Stimulated activated naive CD8-positive, alpha-beta T cell treated with anti-CD3 and anti-CD28 coated beads, Interleukin-15, amount 100 ng/mL, for 72 hours (primary cell): ENCODE measurements at regions not wholly inside any gene's neighbourhood (a gene's known extent, or its start where the extent isn't known, plus 50 kb on each side); places are given as distances from the start of the nearest gene placed in this dataset.

Experiments
- ATAC-seq: fragments of 150-1000 bp; cut with Tn5 transposase; 2 replicates; pipeline ENCODE4 v1.10.0; 2021; ENCODE audit warnings: mild to moderate bottlenecking, moderate library complexity
- DNase-seq, 2 donors: peaks; one replicate each; pipeline ENCODE4 v3.0.0; 2021 to 2022
- H3K27ac Mint-ChIP-seq, 2 donors: one replicate each; pipeline ENCODE4 v1.8.0; 2022; ENCODE audit warnings: mild to moderate bottlenecking in 2 of 2, mixed read lengths in 2 of 2, moderate library complexity in 2 of 2
- H3K27me3 Mint-ChIP-seq: one replicate; pipeline ENCODE4 v1.8.0; 2022; ENCODE audit warnings: mixed read lengths
- H3K4me1 Mint-ChIP-seq: one replicate; pipeline ENCODE4 v1.8.0; 2022; ENCODE audit warnings: mild to moderate bottlenecking, mixed read lengths
- H3K4me3 Mint-ChIP-seq, 2 donors: one replicate each; pipeline ENCODE4 v1.8.0; 2022; ENCODE audit warnings: mild to moderate bottlenecking in 2 of 2, mixed read lengths in 2 of 2, moderate library complexity in 1 of 2
- H3K9me3 Mint-ChIP-seq, 2 donors: one replicate each; pipeline ENCODE4 v1.8.0; 2022; ENCODE audit warnings: mixed read lengths in 2 of 2

- no peak for DNase-seq
- Mint-ChIP-seq H3K27me3 (peaks cover 9% of the 10 kb centered on the region), H3K4me3 (no peak overlapping the region), H3K9me3 (peaks cover 6 to 8% of the 10 kb centered on the region in 2 donors), H3K27ac (no peak overlapping the region), H3K4me1 (no peaks in the 10 kb centered on the region)
- ATAC-seq: no peak
Measured at GRCh38 chr2:149745396-149746230, 158.0 kb upstream of the MMADHC start.

DNA sequence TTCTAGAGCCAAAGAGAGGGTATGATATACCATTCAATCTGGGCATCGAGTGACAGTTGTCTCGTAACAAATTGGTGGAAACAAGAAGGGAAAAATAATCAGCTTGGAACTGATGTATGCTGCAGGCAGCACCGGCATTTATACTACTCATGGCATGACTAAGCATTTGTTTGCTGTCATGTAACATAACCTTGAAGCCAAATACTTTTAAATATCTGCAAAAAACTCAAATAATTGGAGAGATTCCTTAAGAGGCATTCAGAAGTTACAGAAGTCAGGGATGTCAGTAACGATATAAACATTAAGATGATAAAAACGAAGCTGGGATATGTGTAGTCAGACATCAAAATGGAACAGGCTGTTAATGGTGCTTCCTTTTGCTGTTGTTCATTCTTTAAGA lies 157.3 kb upstream of the MMADHC start:
- Mint-ChIP-seq H3K27ac (no peak overlapping the region), H3K9me3 (peaks cover 6 to 8% of the 10 kb centered on the region in 2 donors), H3K4me3 (no peak overlapping the region), H3K4me1 (no peaks in the 10 kb centered on the region), H3K27me3 (peaks cover 9% of the 10 kb centered on the region)
- no peak for DNase-seq
- ATAC-seq: no peak

- H3K27ac Mint-ChIP-seq: no peak overlapping the region
- ATAC-seq (no peak), DNase-seq (no peak)
- H3K27me3 Mint-ChIP-seq: peaks cover 14% of the 10 kb centered on the region
- no peaks in the 10 kb centered on the region for H3K4me1 Mint-ChIP-seq
- H3K4me3 Mint-ChIP-seq: no peak overlapping the region
- peaks cover 6 to 8% of the 10 kb centered on the region in 2 donors for H3K9me3 Mint-ChIP-seq
Measured at GRCh38 chr2:149743842-149744448, 156.4 kb upstream of the MMADHC start.

- H3K27ac Mint-ChIP-seq: no peak overlapping the region
- H3K27me3 Mint-ChIP-seq: peaks cover 18% of the 10 kb centered on the region
- ATAC-seq (no peak), DNase-seq (no peak)
- no peaks in the 10 kb centered on the region for H3K9me3 Mint-ChIP-seq
- H3K4me3 Mint-ChIP-seq: no peak overlapping the region
- H3K4me1 Mint-ChIP-seq: no peaks in the 10 kb centered on the region
Measured at GRCh38 chr2:149741646-149742045, 154.1 kb upstream of the MMADHC start.

- Mint-ChIP-seq H3K9me3 (no peaks in the 10 kb centered on the region), H3K4me1 (no peaks in the 10 kb centered on the region), H3K27ac (no peak overlapping the region), H3K27me3 (peaks cover 18% of the 10 kb centered on the region), H3K4me3 (no peak overlapping the region)
- no peak for ATAC-seq
- DNase-seq: no peak
Measured at GRCh38 chr2:149740490-149740889, 152.9 kb upstream of the MMADHC start.

DNA sequence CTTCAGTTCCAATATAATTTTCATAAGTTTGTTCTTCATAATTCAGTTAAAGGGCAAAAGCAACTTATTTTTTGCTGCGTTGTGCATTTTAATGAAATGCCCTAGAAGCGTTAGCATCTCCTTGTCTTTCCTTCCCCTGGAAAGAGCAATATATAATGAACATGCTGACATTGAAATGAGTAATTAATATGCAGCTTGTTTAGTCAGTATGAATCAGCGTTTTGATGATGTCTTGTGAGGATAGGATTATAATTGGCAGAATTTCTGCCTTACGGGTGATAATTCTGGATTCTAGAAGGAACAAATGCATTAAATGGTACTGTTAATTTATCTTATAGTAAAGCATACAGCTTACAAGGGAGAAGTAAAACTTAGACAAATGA lies 152.3 kb upstream of the MMADHC start:
- ATAC-seq (no peak), DNase-seq (no peak)
- no peak overlapping the region for H3K4me3 Mint-ChIP-seq
- H3K27ac Mint-ChIP-seq: no peak overlapping the region
- no peaks in the 10 kb centered on the region for H3K9me3 Mint-ChIP-seq
- peaks cover 18% of the 10 kb centered on the region for H3K27me3 Mint-ChIP-seq
- H3K4me1 Mint-ChIP-seq: no peaks in the 10 kb centered on the region

GRCh38 chr2:149739171-149739882 lies 151.8 kb upstream of the MMADHC start:
- no peaks in the 10 kb centered on the region for H3K4me1 Mint-ChIP-seq
- peaks cover 18% of the 10 kb centered on the region for H3K27me3 Mint-ChIP-seq
- no peaks in the 10 kb centered on the region for H3K9me3 Mint-ChIP-seq
- ATAC-seq (no peak), DNase-seq (no peak)
- H3K27ac Mint-ChIP-seq: no peak overlapping the region
- no peak overlapping the region for H3K4me3 Mint-ChIP-seq

GRCh38 chr2:149738767-149739166 lies 151.2 kb upstream of the MMADHC start:
- Mint-ChIP-seq H3K4me1 (no peaks in the 10 kb centered on the region), H3K27me3 (peaks cover 16% of the 10 kb centered on the region), H3K4me3 (no peak overlapping the region), H3K9me3 (no peaks in the 10 kb centered on the region), H3K27ac (no peak overlapping the region)
- no peak for ATAC-seq
- no peak for DNase-seq

GRCh38 chr2:149737896-149738295 lies 150.3 kb upstream of the MMADHC start:
- DNase-seq (no peak), ATAC-seq (no peak)
- Mint-ChIP-seq H3K9me3 (no peaks in the 10 kb centered on the region), H3K27ac (no peak overlapping the region), H3K27me3 (peaks cover 9% of the 10 kb centered on the region), H3K4me3 (no peak overlapping the region), H3K4me1 (no peaks in the 10 kb centered on the region)

- no peak overlapping the region for H3K4me3 Mint-ChIP-seq
- DNase-seq (no peak), ATAC-seq (no peak)
- no peaks in the 10 kb centered on the region for H3K4me1 Mint-ChIP-seq
- H3K27ac Mint-ChIP-seq: no peak overlapping the region
- no peaks in the 10 kb centered on the region for H3K9me3 Mint-ChIP-seq
- H3K27me3 Mint-ChIP-seq: peaks cover 9% of the 10 kb centered on the region
Measured at GRCh38 chr2:149735237-149735958, 147.8 kb upstream of the MMADHC start.

GRCh38 chr2:149733936-149734685 lies 146.5 kb upstream of the MMADHC start:
- no peaks in the 10 kb centered on the region for H3K4me1 Mint-ChIP-seq
- H3K9me3 Mint-ChIP-seq: no peaks in the 10 kb centered on the region
- H3K27me3 Mint-ChIP-seq: peaks cover 6% of the 10 kb centered on the region
- DNase-seq (no peak), ATAC-seq (no peak)
- no peak overlapping the region for H3K4me3 Mint-ChIP-seq
- H3K27ac Mint-ChIP-seq: no peak overlapping the region

DNA sequence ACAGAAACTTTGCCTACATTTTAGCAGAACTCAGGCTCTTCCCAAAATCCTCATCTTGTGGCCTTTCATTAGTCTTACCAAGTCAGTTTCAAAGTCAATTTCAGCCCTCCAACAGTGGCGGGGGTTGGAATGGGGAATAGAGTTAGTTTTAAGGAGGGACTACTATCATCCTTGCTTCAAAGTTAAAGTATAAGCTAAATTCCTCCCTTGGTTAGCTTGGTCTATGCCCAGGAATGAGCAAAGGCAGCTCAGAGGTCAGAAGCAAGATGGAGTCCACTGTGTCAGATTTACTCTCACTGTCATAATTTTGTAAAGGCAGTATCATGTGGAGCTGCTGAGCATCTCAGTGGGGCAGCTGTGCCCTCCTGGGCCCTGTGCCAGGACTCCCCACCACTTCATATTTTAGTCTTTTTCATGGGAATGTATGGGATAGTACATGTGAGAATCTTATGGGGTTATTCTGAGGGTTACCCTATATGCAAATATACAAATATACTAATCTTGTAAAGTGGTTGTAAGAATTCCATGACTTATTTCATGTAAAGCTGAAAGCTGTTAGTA lies 145.2 kb upstream of the MMADHC start:
- ATAC-seq: no peak
- Mint-ChIP-seq H3K27me3 (no peaks in the 10 kb centered on the region), H3K9me3 (no peaks in the 10 kb centered on the region)

GRCh38 chr2:149732001-149732685 lies 144.6 kb upstream of the MMADHC start:
- Mint-ChIP-seq H3K27me3 (no peaks in the 10 kb centered on the region), H3K4me3 (no peak overlapping the region), H3K9me3 (no peaks in the 10 kb centered on the region)

More for the DNA sequence above, 145.2 kb upstream of the MMADHC start:
- no peak for DNase-seq
- no peaks in the 10 kb centered on the region for H3K4me1 Mint-ChIP-seq
- no peak overlapping the region for H3K4me3 Mint-ChIP-seq
- H3K27ac Mint-ChIP-seq: no peak overlapping the region

GRCh38 chr2:149731079-149731478 lies 143.5 kb upstream of the MMADHC start:
- no peaks in the 10 kb centered on the region for H3K27me3 Mint-ChIP-seq
- H3K9me3 Mint-ChIP-seq: no peaks in the 10 kb centered on the region
- H3K27ac Mint-ChIP-seq: no peak overlapping the region
- no peak overlapping the region for H3K4me3 Mint-ChIP-seq
- DNase-seq: no peak
- no peaks in the 10 kb centered on the region for H3K4me1 Mint-ChIP-seq
- no peak for ATAC-seq

More at GRCh38 chr2:149732001-149732685, 144.6 kb upstream of the MMADHC start:
- Mint-ChIP-seq H3K4me1 (no peaks in the 10 kb centered on the region), H3K27ac (no peak overlapping the region)
- ATAC-seq: no peak
- DNase-seq: no peak
